Caco-2 (cell line): ENCODE measurements at regions not wholly inside any gene's neighbourhood (a gene's known extent, or its start where the extent isn't known, plus 50 kb on each side); places are given as distances from the start of the nearest gene placed in this dataset.

Experiments
- BruUV-seq: library from RNA; stranded (reverse); fragments of 400-500 nt; replicated peaks from 2 replicates; lab custom pipeline; 2021; lab: Mats Ljungman, UMichigan
- CTCF ChIA-PET: fragments of 300-600 bp; sonication (Branson Sonifier 250); formaldehyde crosslinking; loops from one replicate; lab custom pipeline; 2022; ENCODE audit warnings: antibody characterized with exemption; lab: Charles Lee
- POLR2A ChIA-PET: fragments of 300-600 bp; sonication (Branson Sonifier 250); formaldehyde crosslinking; loops from one replicate; lab custom pipeline; 2022; ENCODE audit warnings: antibody characterized with exemption; lab: Charles Lee
- DNase-seq, 2 experiments: peaks; one replicate each; pipeline versions ENCODE4 v3.0.0 to v3.0.0-alpha.2; 2020 to 2022
- H3K27me3 ChIP-seq: replicated peaks from 2 replicates; pipeline ENCODE4 v1.6.0; 2011; ENCODE audit warnings: low read length; ENCODE audit not compliant: control insufficient read depth, insufficient read depth
- H3K36me3 ChIP-seq: 2 replicates; pipeline ENCODE4 v1.5.1; 2011; ENCODE audit warnings: low read length; ENCODE audit not compliant: control insufficient read depth, insufficient read depth
- H3K4me1 ChIP-seq: fragments of 250-450 bp; sonication (Bioruptor Pico); 2 replicates; pipeline ENCODE4 v1.5.1; 2020; ENCODE audit warnings: mild to moderate bottlenecking
- H3K4me3 ChIP-seq: 2 replicates; pipeline ENCODE4 v1.5.1; 2011; ENCODE audit warnings: low read depth, mild to moderate bottlenecking, control low read depth, low read length
- H3K9me3 ChIP-seq: fragments of 250-450 bp; sonication (Bioruptor Pico); 2 replicates; pipeline ENCODE4 v1.5.1; 2020; ENCODE audit warnings: mild to moderate bottlenecking, moderate library complexity
- H3K27ac Mint-ChIP-seq: one replicate; pipeline ENCODE4 v1.8.0; 2022; ENCODE audit warnings: mixed read lengths; ENCODE audit not compliant: unreplicated experiment
- H3K27me3 Mint-ChIP-seq: one replicate; pipeline ENCODE4 v1.8.0; 2022; ENCODE audit warnings: mixed read lengths; ENCODE audit not compliant: insufficient read depth, unreplicated experiment
- H3K36me3 Mint-ChIP-seq: one replicate; pipeline ENCODE4 v1.8.0; 2022; ENCODE audit warnings: mild to moderate bottlenecking, mixed read lengths; ENCODE audit not compliant: insufficient read depth, unreplicated experiment
- H3K4me1 Mint-ChIP-seq: one replicate; pipeline ENCODE4 v1.8.0; 2022; ENCODE audit warnings: low read depth, mixed read lengths; ENCODE audit not compliant: unreplicated experiment
- H3K4me3 Mint-ChIP-seq: one replicate; pipeline ENCODE4 v1.8.0; 2022; ENCODE audit warnings: mild to moderate bottlenecking, moderate library complexity, mixed read lengths; ENCODE audit not compliant: unreplicated experiment
- H3K9me3 Mint-ChIP-seq: one replicate; pipeline ENCODE4 v1.8.0; 2022; ENCODE audit warnings: mixed read lengths; ENCODE audit not compliant: unreplicated experiment
- CTCF ChIP-seq, 2 experiments: fragments of 200-600 bp in 1 of 2; IDR thresholded peaks; 1 replicate in 1 of 2; 2 replicates in 1 of 2; pipeline versions ENCODE4 v1.5.1 to v1.8.0; 2011 to 2022; ENCODE audit warnings: antibody characterized with exemption in 1 of 2, control low read depth in 1 of 2, inconsistent platforms in 1 of 2, low read depth in 1 of 2, low read length in 1 of 2, mild to moderate bottlenecking in 1 of 2, moderate library complexity in 1 of 2; ENCODE audit not compliant: insufficient read depth in 1 of 2, severe bottlenecking in 1 of 2, unreplicated experiment in 1 of 2
- intact Hi-C: fragments of 100-400 bp; cut with micrococcal nuclease; formaldehyde crosslinking; loops from one replicate; pipeline ENCODE4 v1.10.0; 2022; ENCODE audit not compliant: unreplicated experiment

GRCh38 chr4:16284050-16284449, 57.8 kb upstream of the TAPT1 start:
- no TSS peak for BruUV-seq
- Histone ChIP-seq H3K9me3 (peaks cover 13% of the 10 kb centered on the region; the same call in 1 of the 2 replicates), H3K4me3 (no peak overlapping the region), H3K27me3 (no peaks in the 10 kb centered on the region), H3K4me1 (no peaks in the 10 kb centered on the region), H3K36me3 (no peaks in the 10 kb centered on the region)
- POLR2A ChIA-PET = no interaction called here
- Mint-ChIP-seq H3K4me3 (no peak overlapping the region), H3K36me3 (no peaks in the 10 kb centered on the region), H3K9me3 (peaks cover 33% of the 10 kb centered on the region), H3K4me1 (no peaks in the 10 kb centered on the region), H3K27ac (no peak overlapping the region), H3K27me3 (peaks cover 2% of the 10 kb centered on the region)
- no peak for DNase-seq
- no peak for TF ChIP-seq CTCF (IDR thresholded peaks at IDR 0.05; ENCODE audit: insufficient read depth in 1 of 2, low read depth in 1 of 2, low read length in 1 of 2, severe bottlenecking in 1 of 2, unreplicated experiment in 1 of 2)
- intact Hi-C loops = no loop called here
- CTCF ChIA-PET = no interaction called here

- CTCF ChIA-PET = no interaction called here
- intact Hi-C loops = no loop called here
- DNase-seq = no peak
- H3K27ac Mint-ChIP-seq = no peak overlapping the region
- peaks cover 13% of the 10 kb centered on the region for H3K9me3 ChIP-seq
- H3K4me1 Mint-ChIP-seq = no peaks in the 10 kb centered on the region
- H3K9me3 Mint-ChIP-seq = peaks cover 9% of the 10 kb centered on the region
- H3K36me3 ChIP-seq = no peaks in the 10 kb centered on the region
- no peak for TF ChIP-seq CTCF (IDR thresholded peaks at IDR 0.05; ENCODE audit: insufficient read depth in 1 of 2, low read depth in 1 of 2, low read length in 1 of 2, severe bottlenecking in 1 of 2, unreplicated experiment in 1 of 2)
- H3K36me3 Mint-ChIP-seq = no peaks in the 10 kb centered on the region
- H3K27me3 Mint-ChIP-seq = no peaks in the 10 kb centered on the region
- BruUV-seq = no TSS peak
- no peak overlapping the region for H3K4me3 ChIP-seq
- POLR2A ChIA-PET = no interaction called here
- no peaks in the 10 kb centered on the region for H3K4me1 ChIP-seq
- H3K4me3 Mint-ChIP-seq = no peak overlapping the region
- H3K27me3 ChIP-seq = no peaks in the 10 kb centered on the region
Observed at GRCh38 chr4:16278178-16278577, 51.9 kb upstream of the TAPT1 start.
